Caco-2 (cell line): ENCODE measurements at regions not wholly inside any gene's neighbourhood (a gene's known extent, or its start where the extent isn't known, plus 50 kb on each side); places are given as distances from the start of the nearest gene placed in this dataset.

Source experiments
- BruUV-seq: library from RNA; stranded (reverse); fragments of 400-500 nt; replicated peaks from 2 replicates; lab custom pipeline; 2021; lab: Mats Ljungman, UMichigan
- CTCF ChIA-PET: fragments of 300-600 bp; sonication (Branson Sonifier 250); formaldehyde crosslinking; loops from one replicate; lab custom pipeline; 2022; ENCODE audit warnings: antibody characterized with exemption; lab: Charles Lee
- POLR2A ChIA-PET: fragments of 300-600 bp; sonication (Branson Sonifier 250); formaldehyde crosslinking; loops from one replicate; lab custom pipeline; 2022; ENCODE audit warnings: antibody characterized with exemption; lab: Charles Lee
- DNase-seq, 2 experiments: peaks; one replicate each; pipeline versions ENCODE4 v3.0.0 to v3.0.0-alpha.2; 2020 to 2022
- H3K27me3 ChIP-seq: replicated peaks from 2 replicates; pipeline ENCODE4 v1.6.0; 2011; ENCODE audit warnings: low read length; ENCODE audit not compliant: control insufficient read depth, insufficient read depth
- H3K36me3 ChIP-seq: 2 replicates; pipeline ENCODE4 v1.5.1; 2011; ENCODE audit warnings: low read length; ENCODE audit not compliant: control insufficient read depth, insufficient read depth
- H3K4me1 ChIP-seq: fragments of 250-450 bp; sonication (Bioruptor Pico); 2 replicates; pipeline ENCODE4 v1.5.1; 2020; ENCODE audit warnings: mild to moderate bottlenecking
- H3K4me3 ChIP-seq: 2 replicates; pipeline ENCODE4 v1.5.1; 2011; ENCODE audit warnings: low read depth, mild to moderate bottlenecking, control low read depth, low read length
- H3K9me3 ChIP-seq: fragments of 250-450 bp; sonication (Bioruptor Pico); 2 replicates; pipeline ENCODE4 v1.5.1; 2020; ENCODE audit warnings: mild to moderate bottlenecking, moderate library complexity
- H3K27ac Mint-ChIP-seq: one replicate; pipeline ENCODE4 v1.8.0; 2022; ENCODE audit warnings: mixed read lengths; ENCODE audit not compliant: unreplicated experiment
- H3K27me3 Mint-ChIP-seq: one replicate; pipeline ENCODE4 v1.8.0; 2022; ENCODE audit warnings: mixed read lengths; ENCODE audit not compliant: insufficient read depth, unreplicated experiment
- H3K36me3 Mint-ChIP-seq: one replicate; pipeline ENCODE4 v1.8.0; 2022; ENCODE audit warnings: mild to moderate bottlenecking, mixed read lengths; ENCODE audit not compliant: insufficient read depth, unreplicated experiment
- H3K4me1 Mint-ChIP-seq: one replicate; pipeline ENCODE4 v1.8.0; 2022; ENCODE audit warnings: low read depth, mixed read lengths; ENCODE audit not compliant: unreplicated experiment
- H3K4me3 Mint-ChIP-seq: one replicate; pipeline ENCODE4 v1.8.0; 2022; ENCODE audit warnings: mild to moderate bottlenecking, moderate library complexity, mixed read lengths; ENCODE audit not compliant: unreplicated experiment
- H3K9me3 Mint-ChIP-seq: one replicate; pipeline ENCODE4 v1.8.0; 2022; ENCODE audit warnings: mixed read lengths; ENCODE audit not compliant: unreplicated experiment
- CTCF ChIP-seq, 2 experiments: fragments of 200-600 bp in 1 of 2; IDR thresholded peaks; 1 replicate in 1 of 2; 2 replicates in 1 of 2; pipeline versions ENCODE4 v1.5.1 to v1.8.0; 2011 to 2022; ENCODE audit warnings: antibody characterized with exemption in 1 of 2, control low read depth in 1 of 2, inconsistent platforms in 1 of 2, low read depth in 1 of 2, low read length in 1 of 2, mild to moderate bottlenecking in 1 of 2, moderate library complexity in 1 of 2; ENCODE audit not compliant: insufficient read depth in 1 of 2, severe bottlenecking in 1 of 2, unreplicated experiment in 1 of 2
- intact Hi-C: fragments of 100-400 bp; cut with micrococcal nuclease; formaldehyde crosslinking; loops from one replicate; pipeline ENCODE4 v1.10.0; 2022; ENCODE audit not compliant: unreplicated experiment

DNA sequence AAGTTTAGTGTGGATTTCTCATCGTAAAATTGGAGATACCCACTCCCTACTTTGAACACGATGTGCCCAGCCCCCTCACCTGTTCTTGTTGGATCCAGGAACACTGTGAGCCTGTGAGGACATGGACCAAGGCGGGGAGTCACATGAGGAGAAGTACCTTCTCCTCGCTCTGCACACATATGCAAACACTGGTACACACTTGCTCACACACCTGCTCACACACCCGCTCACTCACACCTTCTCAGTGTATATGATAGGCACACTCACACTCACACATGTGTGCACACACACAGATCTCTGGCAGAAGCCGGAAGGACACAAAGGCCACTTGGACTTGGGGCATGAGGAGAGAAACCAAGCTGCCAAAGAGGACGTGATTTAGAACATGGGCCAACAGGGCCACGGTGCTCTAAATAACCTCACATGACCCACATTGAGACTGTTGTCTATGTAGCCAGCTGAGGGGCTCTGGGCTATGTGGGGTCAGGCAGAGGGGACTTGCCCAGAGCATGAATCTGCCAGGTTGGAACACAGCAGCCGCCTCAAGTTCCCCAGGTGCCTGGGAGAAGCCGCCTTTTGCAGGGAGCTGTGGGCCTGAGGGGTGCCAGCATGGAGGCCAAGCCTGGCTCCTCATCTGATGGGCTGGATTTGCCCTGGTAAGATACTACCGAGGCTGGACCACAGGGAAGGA, 283.0 kb upstream of the IRX4 start:
- intact Hi-C loops = no loop called here
- ChIA-PET CTCF (no interaction called here), POLR2A (no interaction called here)
- H3K27me3 ChIP-seq = no peaks in the 10 kb centered on the region
- Mint-ChIP-seq H3K4me3 (no peak overlapping the region), H3K27ac (no peak overlapping the region), H3K4me1 (no peaks in the 10 kb centered on the region), H3K36me3 (no peaks in the 10 kb centered on the region), H3K9me3 (peaks cover 11% of the 10 kb centered on the region), H3K27me3 (peaks cover 23% of the 10 kb centered on the region)
- no TSS peak for BruUV-seq
- no peak for DNase-seq
- no peaks in the 10 kb centered on the region for H3K4me1 ChIP-seq
- H3K36me3 ChIP-seq = no peaks in the 10 kb centered on the region
- H3K9me3 ChIP-seq = no peaks in the 10 kb centered on the region
- no peak overlapping the region for H3K4me3 ChIP-seq
- no peak for TF ChIP-seq CTCF (IDR thresholded peaks at IDR 0.05; ENCODE audit: insufficient read depth in 1 of 2, low read depth in 1 of 2, low read length in 1 of 2, severe bottlenecking in 1 of 2, unreplicated experiment in 1 of 2)

DNA sequence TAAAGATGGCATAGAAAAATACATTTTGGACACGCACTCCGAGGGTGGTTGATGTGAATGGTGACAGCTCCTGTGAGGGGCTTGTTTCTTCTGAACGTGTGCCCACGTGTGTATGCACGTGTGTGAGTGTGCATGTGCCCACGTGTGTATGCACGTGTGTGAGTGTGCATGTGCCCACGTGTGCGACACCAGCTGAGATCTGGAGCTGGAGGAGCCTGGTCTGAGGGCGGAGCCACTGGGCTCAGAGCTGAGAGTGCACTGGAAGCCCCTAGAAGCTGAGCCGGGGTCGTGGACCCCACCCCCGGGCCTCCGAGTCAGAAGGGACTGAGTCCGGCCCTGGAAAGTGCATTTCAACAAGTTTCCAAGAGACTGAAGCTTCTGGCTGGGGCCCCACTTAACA, 282.5 kb upstream of the IRX4 start:
- Mint-ChIP-seq H3K27ac (no peak overlapping the region), H3K36me3 (no peaks in the 10 kb centered on the region), H3K4me3 (no peak overlapping the region), H3K4me1 (no peaks in the 10 kb centered on the region), H3K27me3 (peaks cover 19% of the 10 kb centered on the region), H3K9me3 (peaks cover 11% of the 10 kb centered on the region)
- BruUV-seq = no TSS peak
- no peak for TF ChIP-seq CTCF (IDR thresholded peaks at IDR 0.05; ENCODE audit: insufficient read depth in 1 of 2, low read depth in 1 of 2, low read length in 1 of 2, severe bottlenecking in 1 of 2, unreplicated experiment in 1 of 2)
- Histone ChIP-seq H3K4me3 (no peak overlapping the region), H3K4me1 (no peaks in the 10 kb centered on the region), H3K36me3 (no peaks in the 10 kb centered on the region), H3K27me3 (no peaks in the 10 kb centered on the region), H3K9me3 (no peaks in the 10 kb centered on the region)
- no peak for DNase-seq
- CTCF ChIA-PET = no interaction called here
- POLR2A ChIA-PET = no interaction called here
- intact Hi-C loops = no loop called here

DNA sequence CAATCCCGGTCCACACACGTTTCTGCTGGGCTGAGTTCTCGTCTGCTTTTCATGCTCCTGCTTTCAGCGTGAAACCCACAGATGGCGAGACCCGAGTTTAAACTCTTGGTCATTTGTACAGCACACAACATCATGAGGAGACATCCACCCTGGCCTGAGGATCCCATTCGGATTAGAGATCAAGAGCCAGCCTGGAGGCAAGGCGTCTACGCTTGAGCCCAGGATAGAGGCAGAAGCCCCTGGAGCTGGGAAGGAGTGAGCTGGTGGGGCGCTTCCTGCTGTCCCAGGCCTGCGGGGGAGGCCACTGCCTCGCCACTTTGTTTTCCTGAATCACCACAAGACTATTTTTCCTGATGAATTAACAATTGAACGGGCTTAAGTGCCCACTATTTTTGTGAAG, 281.9 kb upstream of the IRX4 start:
- Mint-ChIP-seq H3K9me3 (peaks cover 11% of the 10 kb centered on the region), H3K27ac (no peak overlapping the region), H3K4me3 (no peak overlapping the region), H3K36me3 (no peaks in the 10 kb centered on the region), H3K27me3 (peaks cover 19% of the 10 kb centered on the region), H3K4me1 (no peaks in the 10 kb centered on the region)
- intact Hi-C loops = no loop called here
- no TSS peak for BruUV-seq
- DNase-seq = no peak
- no peak for TF ChIP-seq CTCF (IDR thresholded peaks at IDR 0.05; ENCODE audit: insufficient read depth in 1 of 2, low read depth in 1 of 2, low read length in 1 of 2, severe bottlenecking in 1 of 2, unreplicated experiment in 1 of 2)
- ChIA-PET CTCF (no interaction called here), POLR2A (no interaction called here)
- Histone ChIP-seq H3K4me1 (no peaks in the 10 kb centered on the region), H3K9me3 (no peaks in the 10 kb centered on the region), H3K36me3 (no peaks in the 10 kb centered on the region), H3K4me3 (no peak overlapping the region), H3K27me3 (no peaks in the 10 kb centered on the region)
